ENCODE measurements at regions not wholly inside any gene's neighbourhood (a gene's known extent, or its start where the extent isn't known, plus 50 kb on each side); places are given as distances from the start of the nearest gene placed in this dataset.

DNA sequence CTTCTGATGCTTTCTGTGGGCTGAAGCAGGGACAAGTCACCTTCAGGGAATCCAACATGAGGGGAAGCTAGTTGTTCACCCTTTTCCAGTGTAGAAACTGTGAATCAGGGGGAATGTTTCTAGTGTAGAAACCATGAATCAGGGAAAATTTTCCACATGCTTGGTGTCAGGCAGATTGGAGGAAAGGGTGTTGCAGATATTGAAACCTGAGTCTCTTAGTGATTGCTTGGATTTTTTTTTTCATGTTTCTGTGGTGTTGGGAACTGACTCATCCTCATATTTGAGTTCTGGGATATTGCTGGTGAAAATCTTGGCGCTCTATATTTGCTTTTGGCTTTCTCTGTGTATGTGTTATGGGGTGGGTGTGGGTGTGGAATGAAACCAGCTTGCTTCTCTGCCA, 144.5 kb upstream of the FBXO33 start:
- TF ChIP-seq, protein P1, sequence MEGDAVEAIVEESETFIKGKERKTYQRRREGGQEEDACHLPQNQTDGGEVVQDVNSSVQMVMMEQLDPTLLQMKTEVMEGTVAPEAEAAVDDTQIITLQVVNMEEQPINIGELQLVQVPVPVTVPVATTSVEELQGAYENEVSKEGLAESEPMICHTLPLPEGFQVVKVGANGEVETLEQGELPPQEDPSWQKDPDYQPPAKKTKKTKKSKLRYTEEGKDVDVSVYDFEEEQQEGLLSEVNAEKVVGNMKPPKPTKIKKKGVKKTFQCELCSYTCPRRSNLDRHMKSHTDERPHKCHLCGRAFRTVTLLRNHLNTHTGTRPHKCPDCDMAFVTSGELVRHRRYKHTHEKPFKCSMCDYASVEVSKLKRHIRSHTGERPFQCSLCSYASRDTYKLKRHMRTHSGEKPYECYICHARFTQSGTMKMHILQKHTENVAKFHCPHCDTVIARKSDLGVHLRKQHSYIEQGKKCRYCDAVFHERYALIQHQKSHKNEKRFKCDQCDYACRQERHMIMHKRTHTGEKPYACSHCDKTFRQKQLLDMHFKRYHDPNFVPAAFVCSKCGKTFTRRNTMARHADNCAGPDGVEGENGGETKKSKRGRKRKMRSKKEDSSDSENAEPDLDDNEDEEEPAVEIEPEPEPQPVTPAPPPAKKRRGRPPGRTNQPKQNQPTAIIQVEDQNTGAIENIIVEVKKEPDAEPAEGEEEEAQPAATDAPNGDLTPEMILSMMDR (IDR thresholded peaks at IDR 0.05; ENCODE audit: poor library complexity, severe bottlenecking): no peak
- TF ChIP-seq EP300 (conservative IDR thresholded peaks at IDR 0.05; ENCODE audit: poor library complexity, severe bottlenecking) (no peak), RAD21 (conservative IDR thresholded peaks at IDR 0.05) (no peak), EZH2 (IDR thresholded peaks at IDR 0.05; ENCODE audit: borderline replicate concordance, insufficient read depth, low read length, poor library complexity, severe bottlenecking) (no peak), POLR2AphosphoS5 (IDR thresholded peaks at IDR 0.05) (no peak), TAF1 (IDR thresholded peaks at IDR 0.05; ENCODE audit: low read depth) (no peak), MXI1 (conservative IDR thresholded peaks at IDR 0.05; ENCODE audit: poor library complexity, severe bottlenecking) (no peak)
- TF ChIP-seq, protein P2, sequence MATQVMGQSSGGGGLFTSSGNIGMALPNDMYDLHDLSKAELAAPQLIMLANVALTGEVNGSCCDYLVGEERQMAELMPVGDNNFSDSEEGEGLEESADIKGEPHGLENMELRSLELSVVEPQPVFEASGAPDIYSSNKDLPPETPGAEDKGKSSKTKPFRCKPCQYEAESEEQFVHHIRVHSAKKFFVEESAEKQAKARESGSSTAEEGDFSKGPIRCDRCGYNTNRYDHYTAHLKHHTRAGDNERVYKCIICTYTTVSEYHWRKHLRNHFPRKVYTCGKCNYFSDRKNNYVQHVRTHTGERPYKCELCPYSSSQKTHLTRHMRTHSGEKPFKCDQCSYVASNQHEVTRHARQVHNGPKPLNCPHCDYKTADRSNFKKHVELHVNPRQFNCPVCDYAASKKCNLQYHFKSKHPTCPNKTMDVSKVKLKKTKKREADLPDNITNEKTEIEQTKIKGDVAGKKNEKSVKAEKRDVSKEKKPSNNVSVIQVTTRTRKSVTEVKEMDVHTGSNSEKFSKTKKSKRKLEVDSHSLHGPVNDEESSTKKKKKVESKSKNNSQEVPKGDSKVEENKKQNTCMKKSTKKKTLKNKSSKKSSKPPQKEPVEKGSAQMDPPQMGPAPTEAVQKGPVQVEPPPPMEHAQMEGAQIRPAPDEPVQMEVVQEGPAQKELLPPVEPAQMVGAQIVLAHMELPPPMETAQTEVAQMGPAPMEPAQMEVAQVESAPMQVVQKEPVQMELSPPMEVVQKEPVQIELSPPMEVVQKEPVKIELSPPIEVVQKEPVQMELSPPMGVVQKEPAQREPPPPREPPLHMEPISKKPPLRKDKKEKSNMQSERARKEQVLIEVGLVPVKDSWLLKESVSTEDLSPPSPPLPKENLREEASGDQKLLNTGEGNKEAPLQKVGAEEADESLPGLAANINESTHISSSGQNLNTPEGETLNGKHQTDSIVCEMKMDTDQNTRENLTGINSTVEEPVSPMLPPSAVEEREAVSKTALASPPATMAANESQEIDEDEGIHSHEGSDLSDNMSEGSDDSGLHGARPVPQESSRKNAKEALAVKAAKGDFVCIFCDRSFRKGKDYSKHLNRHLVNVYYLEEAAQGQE (IDR thresholded peaks at IDR 0.05; ENCODE audit: borderline replicate concordance): no peak

Data from neural cell (in vitro differentiated cells).